Liver (tissue), 8 donors: ENCODE measurements at regions not wholly inside any gene's neighbourhood (a gene's known extent, or its start where the extent isn't known, plus 50 kb on each side); places are given as distances from the start of the nearest gene placed in this dataset.

Source experiments
- DNase-seq: peaks from one replicate; pipeline ENCODE4 v3.0.0-alpha.2; 2017; ENCODE audit warnings: low spot score
- H3K27ac ChIP-seq, 2 donors: one replicate each; pipeline ENCODE4 v1.7.0; 2013; ENCODE audit warnings: inconsistent platforms in 2 of 2, low read length in 2 of 2, control low read depth in 1 of 2, low read depth in 1 of 2, mild to moderate bottlenecking in 1 of 2
- H3K27me3 ChIP-seq, 4 donors: one replicate each; pipeline versions ENCODE4 v1.6.1 to v1.7.0; 2013; ENCODE audit warnings: low read length in 3 of 4, inconsistent platforms in 1 of 4, mild to moderate bottlenecking in 1 of 4, moderate library complexity in 1 of 4; ENCODE audit not compliant: control insufficient read depth in 4 of 4, insufficient read depth in 4 of 4
- H3K36me3 ChIP-seq, 4 donors: one replicate each; pipeline versions ENCODE4 v1.6.1 to v1.7.0; 2013; ENCODE audit warnings: low read length in 3 of 4, mild to moderate bottlenecking in 3 of 4, low read depth in 1 of 4, moderate library complexity in 1 of 4; ENCODE audit not compliant: control insufficient read depth in 4 of 4, insufficient read depth in 3 of 4
- H3K4me1 ChIP-seq, 4 donors: one replicate each; pipeline versions ENCODE4 v1.6.1 to v1.7.0; 2013; ENCODE audit warnings: low read length in 3 of 4, mild to moderate bottlenecking in 3 of 4, moderate library complexity in 1 of 4; ENCODE audit not compliant: control insufficient read depth in 4 of 4, insufficient read depth in 4 of 4
- H3K4me3 ChIP-seq, 3 donors: one replicate each; pipeline versions ENCODE4 v1.6.1 to v1.7.0; 2013; ENCODE audit warnings: low read length in 3 of 3, control low read depth in 1 of 3, low read depth in 1 of 3, mild to moderate bottlenecking in 1 of 3
- H3K9ac ChIP-seq, 2 donors: one replicate each; pipeline ENCODE4 v1.7.0; 2013; ENCODE audit warnings: low read length in 2 of 2, mild to moderate bottlenecking in 2 of 2, moderate library complexity in 2 of 2, control low read depth in 1 of 2, low read depth in 1 of 2
- H3K9me3 ChIP-seq, 4 donors: one replicate each; pipeline versions ENCODE4 v1.6.1 to v1.7.0; 2013; ENCODE audit warnings: low read length in 3 of 4; ENCODE audit not compliant: control insufficient read depth in 4 of 4
- ATF3 ChIP-seq: IDR thresholded peaks from 2 replicates; pipeline ENCODE4 v1.6.1; 2016; ENCODE audit warnings: antibody characterized with exemption
- CTCF ChIP-seq: fragments of 150-350 bp; IDR thresholded peaks from 2 replicates; pipeline ENCODE4 v1.5.1; 2017; ENCODE audit warnings: improper control_type of control experiment, low read depth, low read length; ENCODE audit not compliant: missing input control
- EGR1 ChIP-seq, 2 donors: IDR thresholded peaks; 2 replicates each; pipeline ENCODE4 v1.6.1; 2016 to 2018; ENCODE audit warnings: antibody characterized with exemption in 2 of 2, low read depth in 2 of 2
- FOXA1 ChIP-seq: IDR thresholded peaks from 2 replicates; pipeline ENCODE4 v1.6.1; 2016; ENCODE audit warnings: antibody characterized with exemption
- FOXA2 ChIP-seq: IDR thresholded peaks from 2 replicates; pipeline ENCODE4 v1.6.1; 2016; ENCODE audit warnings: antibody characterized with exemption
- GABPA ChIP-seq, 2 donors: IDR thresholded peaks in 1 of 2; conservative IDR thresholded peaks in 1 of 2; 2 replicates each; pipeline ENCODE4 v1.6.1; 2016; ENCODE audit warnings: antibody characterized with exemption in 2 of 2, mild to moderate bottlenecking in 1 of 2, moderate library complexity in 1 of 2
- HNF4A ChIP-seq, 2 donors: conservative IDR thresholded peaks; 2 replicates each; pipeline ENCODE4 v1.6.1; 2016; ENCODE audit warnings: antibody characterized with exemption in 2 of 2, mild to moderate bottlenecking in 2 of 2
- HNF4G ChIP-seq: IDR thresholded peaks from 2 replicates; pipeline ENCODE4 v1.6.1; 2016; ENCODE audit warnings: antibody characterized with exemption
- JUND ChIP-seq, 2 donors: IDR thresholded peaks; 2 replicates each; pipeline ENCODE4 v1.6.1; 2016; ENCODE audit warnings: antibody characterized with exemption in 2 of 2
- MAX ChIP-seq: IDR thresholded peaks from 2 replicates; pipeline ENCODE4 v1.6.1; 2016; ENCODE audit warnings: antibody characterized with exemption
- NR2F2 ChIP-seq: IDR thresholded peaks from 2 replicates; pipeline ENCODE4 v1.6.1; 2016; ENCODE audit warnings: antibody characterized with exemption
- RAD21 ChIP-seq, 2 donors: IDR thresholded peaks; 2 replicates each; pipeline ENCODE4 v1.6.1; 2016; ENCODE audit warnings: antibody characterized with exemption in 2 of 2, mild to moderate bottlenecking in 2 of 2
- REST ChIP-seq: IDR thresholded peaks from 2 replicates; pipeline ENCODE4 v1.6.1; 2016; ENCODE audit warnings: antibody characterized with exemption, mild to moderate bottlenecking
- RXRA ChIP-seq, 2 donors: IDR thresholded peaks; 2 replicates each; pipeline ENCODE4 v1.6.1; 2017 to 2018; ENCODE audit warnings: antibody characterized with exemption in 2 of 2, mild to moderate bottlenecking in 1 of 2
- SP1 ChIP-seq: IDR thresholded peaks from 2 replicates; pipeline ENCODE4 v1.6.1; 2018; ENCODE audit warnings: antibody characterized with exemption, mild to moderate bottlenecking
- TAF1 ChIP-seq: conservative IDR thresholded peaks from 2 replicates; pipeline ENCODE4 v1.6.1; 2016; ENCODE audit warnings: antibody characterized with exemption, mild to moderate bottlenecking
- YY1 ChIP-seq: IDR thresholded peaks from 2 replicates; pipeline ENCODE4 v1.6.1; 2016; ENCODE audit warnings: antibody characterized with exemption, mild to moderate bottlenecking
- ZBTB33 ChIP-seq: IDR thresholded peaks from 2 replicates; pipeline ENCODE4 v1.6.1; 2016; ENCODE audit warnings: antibody characterized with exemption
- WGBS: extraction: QIAGEN DNeasy Blood & Tissue Kit; methylation state at CpG from one replicate; pipeline ENCODE4 v1.1.7; 2013; 5-methylcytosine and 5-hydroxymethylcytosine counted together
- donor health status: healthy.
- donor health status: healthy.
- donor health status: healthy.
- donor health status: healthy.
- donor health status: healthy.

GRCh38 chr5:89513299-89514044 lies 630.5 kb upstream of the MEF2C start:
- Histone ChIP-seq H3K9me3 (no peaks in the 10 kb centered on the region), H3K27me3 (peaks cover 0 to 3% (median 0%) of the 10 kb centered on the region in 4 donors), H3K9ac (no peak overlapping the region), H3K4me3 (no peak overlapping the region), H3K36me3 (no peaks in the 10 kb centered on the region), H3K27ac (no peak overlapping the region), H3K4me1 (no peaks in the 10 kb centered on the region)
- TF ChIP-seq HNF4G, result no peak
- TF ChIP-seq HNF4A (conservative IDR thresholded peaks at IDR 0.05), result no peak
- TF ChIP-seq EGR1 (IDR thresholded peaks at IDR 0.05; ENCODE audit: low read depth in 2 of 2), result no peak
- no peak for TF ChIP-seq ZBTB33
- no peak for TF ChIP-seq SP1
- no peak for TF ChIP-seq ATF3
- no peak for TF ChIP-seq JUND (IDR thresholded peaks at IDR 0.05)
- no peak for TF ChIP-seq REST
- no peak for TF ChIP-seq CTCF
- TF ChIP-seq RXRA (IDR thresholded peaks at IDR 0.05), result no peak
- no peak for TF ChIP-seq MAX
- TF ChIP-seq RAD21 (IDR thresholded peaks at IDR 0.05), result no peak
- TF ChIP-seq NR2F2, result no peak
- TF ChIP-seq GABPA (IDR thresholded peaks at IDR 0.05 in 1 of 2, conservative IDR thresholded peaks at IDR 0.05 in 1 of 2), result no peak
- no peak for TF ChIP-seq FOXA2
- no peak for TF ChIP-seq TAF1
- no peak for TF ChIP-seq FOXA1
- TF ChIP-seq YY1, result no peak
- no peak for DNase-seq
- 92% methylated on average over 3 of the region's 3 CpGs for WGBS
